T-helper 1 cell (primary cell): ENCODE measurements at regions not wholly inside any gene's neighbourhood (a gene's known extent, or its start where the extent isn't known, plus 50 kb on each side); places are given as distances from the start of the nearest gene placed in this dataset.

ENCODE experiments used
- DNase-seq, 5 donors: peaks; one replicate each; pipeline ENCODE4 v3.0.0-alpha.2; 2012 to 2020

DNA sequence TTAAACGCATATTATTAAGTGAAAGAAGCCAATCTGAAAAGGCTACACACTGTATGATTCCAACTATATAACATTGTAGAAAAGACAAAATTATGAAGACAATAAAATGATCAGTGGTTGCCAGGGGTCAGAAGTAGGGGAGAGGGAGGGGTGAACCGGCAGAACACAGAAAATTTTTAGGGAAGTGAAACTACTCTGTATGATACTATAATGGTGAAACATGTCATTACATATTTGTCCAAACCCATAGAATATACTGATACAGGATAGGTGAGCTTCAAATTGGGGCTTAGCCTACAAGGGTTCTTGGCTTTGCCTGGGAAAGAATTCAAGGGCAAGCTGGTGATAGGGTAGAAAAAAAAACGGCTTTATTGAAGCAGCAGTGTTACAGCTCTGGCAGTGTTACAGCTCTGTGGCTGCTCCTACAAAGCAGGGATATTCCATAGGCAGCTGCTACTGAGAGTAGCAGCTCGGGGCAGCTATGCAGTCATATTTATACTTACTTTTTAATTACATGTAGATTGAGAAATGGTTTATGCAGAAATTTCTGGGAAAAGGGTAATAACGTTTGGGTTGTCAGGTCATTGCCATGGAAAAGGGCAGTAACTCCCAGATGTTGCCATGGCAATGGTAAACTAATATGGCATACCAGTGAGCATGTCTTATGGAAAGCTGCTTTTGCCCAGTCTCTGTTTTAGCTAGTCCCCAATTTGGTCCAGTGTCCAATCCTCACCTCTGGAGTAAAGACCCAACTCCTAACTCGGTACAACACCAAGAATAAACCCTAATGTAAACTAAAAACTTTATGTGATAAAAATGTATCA, 125.1 kb upstream of the SLC25A36 start:
- no peak for DNase-seq

GRCh38 chr3:140821493-140821892, 120.1 kb upstream of the SLC25A36 start:
- DNase-seq, result no peak

GRCh38 chr3:140822401-140823047, 119.1 kb upstream of the SLC25A36 start:
- no peak for DNase-seq

GRCh38 chr3:140823106-140823505, 118.5 kb upstream of the SLC25A36 start:
- DNase-seq, result no peak

GRCh38 chr3:140827894-140828293, 113.7 kb upstream of the SLC25A36 start:
- DNase-seq, result no peak

DNA sequence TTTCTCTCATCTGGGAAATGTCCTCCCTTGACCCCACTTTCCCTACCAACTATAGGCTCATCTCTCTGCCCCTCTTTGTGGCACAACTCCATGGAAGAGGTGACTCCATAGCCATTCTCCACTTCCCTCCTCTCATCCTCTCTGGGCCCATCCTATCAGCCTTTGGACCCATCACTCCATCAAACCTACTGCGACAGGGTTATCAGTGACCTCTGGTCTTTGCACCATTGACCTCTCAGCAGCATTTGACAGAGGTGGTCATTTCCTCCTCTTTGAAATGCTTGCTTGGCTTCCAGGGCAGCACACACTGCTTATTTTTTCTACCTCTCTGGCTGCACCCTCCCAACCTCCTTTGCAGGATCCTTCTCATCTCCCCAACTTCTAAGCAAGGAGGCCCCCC, 113.1 kb upstream of the SLC25A36 start:
- DNase-seq, result no peak

DNA sequence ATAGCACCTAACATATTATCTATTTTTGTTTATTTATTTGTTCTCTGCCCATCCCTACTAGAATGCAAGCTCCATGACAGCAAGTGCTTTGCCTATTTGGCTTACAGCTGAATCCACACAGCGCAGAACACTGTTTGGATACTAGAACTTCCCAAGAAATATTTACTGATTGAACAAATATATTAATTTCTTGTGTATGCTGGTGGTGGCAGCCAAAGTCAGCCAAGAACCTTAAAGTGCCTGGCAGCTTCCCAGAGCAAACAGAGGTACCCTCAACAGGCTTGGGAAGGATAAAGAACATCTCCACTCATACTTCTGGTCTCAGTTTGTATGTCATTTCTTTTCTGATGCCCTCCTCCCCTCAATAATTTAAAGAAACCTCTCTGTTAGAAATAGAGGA, 111.8 kb upstream of the SLC25A36 start:
- no peak for DNase-seq

- no peak for DNase-seq
These were observed 111.2 kb upstream of the SLC25A36 start for GRCh38 chr3:140830391-140830790.

GRCh38 chr3:140832883-140833282, 108.8 kb upstream of the SLC25A36 start:
- peak in 1 of 5 donors; percentile 3 for DNase-seq

- DNase-seq, result no peak
These were observed 107.2 kb upstream of the SLC25A36 start for GRCh38 chr3:140834266-140835037.

DNA sequence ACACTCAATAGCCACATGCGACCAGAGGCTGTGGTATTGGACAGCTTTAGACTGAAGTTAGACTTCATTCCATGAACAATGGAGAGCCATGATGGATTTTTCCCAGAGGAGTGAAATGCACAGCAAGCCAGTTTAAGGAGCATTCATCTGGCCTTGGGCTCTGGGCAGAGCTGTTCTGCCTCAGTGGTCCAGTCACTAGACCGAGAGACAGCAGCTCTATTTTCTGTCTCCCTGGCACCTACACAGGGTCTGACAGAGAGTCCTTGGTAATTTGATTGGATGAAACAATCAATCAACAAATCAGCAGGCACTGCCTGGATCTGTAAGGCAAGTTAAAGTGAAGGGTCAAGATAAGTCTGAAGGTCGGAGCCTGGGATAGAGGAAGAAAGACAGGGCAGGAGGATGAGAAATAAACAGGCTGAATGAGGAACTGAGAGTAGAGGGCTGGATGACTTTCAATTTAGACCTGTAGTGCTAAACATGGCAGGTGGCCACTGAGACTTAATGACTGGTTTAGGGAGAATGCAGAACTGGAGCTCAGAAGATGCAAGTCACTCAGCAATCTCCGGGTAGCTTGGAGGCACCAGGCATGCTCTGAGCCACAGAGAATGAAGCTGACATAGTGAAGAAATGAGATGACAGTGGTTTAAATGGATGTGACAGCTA, 98.5 kb upstream of the SLC25A36 start:
- DNase-seq, result no peak

- DNase-seq, result no peak
These were observed 98.0 kb upstream of the SLC25A36 start for GRCh38 chr3:140843656-140844055.

DNA sequence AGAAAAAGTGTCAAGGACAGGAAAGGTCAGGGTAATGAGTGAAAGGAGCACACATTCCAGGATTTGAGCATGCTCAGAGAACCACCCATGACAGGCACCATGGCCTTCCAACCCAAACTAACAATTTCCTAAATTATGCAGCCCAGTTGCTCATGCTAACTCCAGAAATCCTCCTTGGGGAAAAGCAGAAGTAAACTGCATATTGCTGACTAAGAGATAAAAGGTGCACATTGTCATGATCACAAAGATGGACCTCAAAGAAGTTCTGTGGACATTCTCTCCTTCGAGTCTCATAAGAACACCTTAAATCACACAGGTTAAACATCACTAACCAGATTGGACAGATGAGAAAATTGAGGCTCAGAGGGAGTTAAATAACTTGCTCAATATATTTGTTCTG, 97.6 kb upstream of the SLC25A36 start:
- DNase-seq, result no peak

- no peak for DNase-seq
These were observed 95.8 kb upstream of the SLC25A36 start for GRCh38 chr3:140845882-140846281.

DNA sequence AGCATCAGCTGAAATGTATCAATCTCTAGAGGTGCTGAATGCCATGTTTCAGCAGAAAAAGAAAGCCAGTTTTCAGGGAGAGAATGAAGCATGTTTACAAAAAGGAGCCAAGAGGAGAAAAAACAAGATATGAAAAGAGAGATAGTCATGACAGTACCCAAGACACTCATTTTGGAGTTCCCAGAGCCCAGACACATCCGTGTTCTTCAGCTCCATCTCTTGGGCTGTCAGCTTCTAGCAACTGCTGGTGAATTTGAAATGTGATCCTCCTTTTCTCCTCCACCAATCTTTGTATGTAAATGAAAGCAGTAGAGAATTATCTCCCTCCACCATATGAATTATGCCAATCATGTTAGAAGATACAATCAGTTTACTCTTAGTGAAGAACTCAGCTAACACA, 93.0 kb upstream of the SLC25A36 start:
- no peak for DNase-seq

DNA sequence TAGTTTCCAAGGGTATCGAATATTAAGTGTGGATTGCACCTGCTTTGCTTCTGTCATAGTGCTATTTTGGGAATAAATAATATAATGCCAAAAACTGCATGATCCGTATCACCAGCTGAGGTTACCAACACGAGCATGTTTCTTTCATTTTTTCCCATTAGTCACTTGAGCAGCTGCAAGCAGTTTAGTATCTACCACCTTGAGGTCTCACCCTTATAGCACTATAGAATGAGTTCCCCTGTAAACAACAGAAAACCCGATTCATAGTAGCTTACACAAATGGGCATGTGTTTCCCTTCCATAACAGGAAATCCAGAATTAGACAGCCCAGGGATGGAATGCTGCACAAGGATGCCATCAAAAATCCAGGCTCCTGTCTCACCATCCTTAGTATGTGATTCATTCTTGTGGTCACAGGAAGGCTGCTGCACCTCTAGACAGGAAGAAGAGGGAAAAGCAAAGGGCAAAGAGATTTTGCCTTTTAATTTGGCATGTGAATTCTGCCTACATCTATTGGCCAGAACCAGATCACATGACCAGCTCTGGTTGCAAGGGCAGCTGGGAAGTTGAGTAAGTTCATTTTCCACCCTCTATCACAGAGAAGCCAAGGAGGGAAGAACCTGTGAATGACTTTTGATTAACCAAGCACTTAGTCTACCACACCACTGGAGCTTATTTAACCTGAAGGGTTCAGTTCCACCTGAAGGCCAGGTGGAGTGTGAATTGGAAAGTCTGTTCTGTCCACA, 91.3 kb upstream of the SLC25A36 start:
- no peak for DNase-seq

DNA sequence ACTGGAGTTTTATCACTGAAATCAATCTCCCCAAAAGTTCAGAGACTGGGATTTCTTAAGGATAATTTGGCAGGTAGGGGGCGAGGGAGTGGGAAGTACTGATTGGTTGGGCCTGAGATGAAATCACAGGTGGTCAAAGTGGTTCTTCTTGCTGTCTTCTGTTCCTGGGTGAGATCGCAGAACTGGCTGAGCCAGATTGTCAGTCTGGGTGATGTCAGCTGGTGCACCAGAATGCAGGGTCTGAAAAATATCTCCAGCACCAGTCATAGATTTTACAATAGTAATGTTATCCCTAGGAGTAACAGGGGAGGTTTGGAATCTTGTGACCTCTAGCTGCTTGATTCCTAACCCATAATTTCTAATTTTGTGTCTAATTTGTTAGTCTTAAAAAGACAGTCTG, 86.7 kb upstream of the SLC25A36 start:
- no peak for DNase-seq

GRCh38 chr3:140856905-140857304, 84.7 kb upstream of the SLC25A36 start:
- no peak for DNase-seq

DNA sequence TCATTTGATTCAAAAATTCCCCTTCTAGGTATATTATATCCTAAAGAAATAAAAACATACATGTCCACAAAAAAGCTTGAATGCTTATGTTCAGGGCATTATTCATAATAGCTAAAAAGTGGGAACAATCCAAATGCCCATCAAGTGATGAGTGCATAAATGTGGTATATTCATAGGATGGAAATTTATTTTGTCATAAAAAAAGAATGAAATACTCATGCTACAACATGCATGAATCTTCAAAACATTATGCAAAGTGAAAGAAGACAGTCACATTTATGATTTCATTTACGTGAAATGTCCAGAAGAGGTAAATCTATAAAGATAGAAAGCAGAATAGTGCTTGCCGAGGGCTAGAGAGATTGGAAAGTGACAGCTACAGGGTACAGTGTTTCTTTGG, 83.6 kb upstream of the SLC25A36 start:
- no peak for DNase-seq

DNA sequence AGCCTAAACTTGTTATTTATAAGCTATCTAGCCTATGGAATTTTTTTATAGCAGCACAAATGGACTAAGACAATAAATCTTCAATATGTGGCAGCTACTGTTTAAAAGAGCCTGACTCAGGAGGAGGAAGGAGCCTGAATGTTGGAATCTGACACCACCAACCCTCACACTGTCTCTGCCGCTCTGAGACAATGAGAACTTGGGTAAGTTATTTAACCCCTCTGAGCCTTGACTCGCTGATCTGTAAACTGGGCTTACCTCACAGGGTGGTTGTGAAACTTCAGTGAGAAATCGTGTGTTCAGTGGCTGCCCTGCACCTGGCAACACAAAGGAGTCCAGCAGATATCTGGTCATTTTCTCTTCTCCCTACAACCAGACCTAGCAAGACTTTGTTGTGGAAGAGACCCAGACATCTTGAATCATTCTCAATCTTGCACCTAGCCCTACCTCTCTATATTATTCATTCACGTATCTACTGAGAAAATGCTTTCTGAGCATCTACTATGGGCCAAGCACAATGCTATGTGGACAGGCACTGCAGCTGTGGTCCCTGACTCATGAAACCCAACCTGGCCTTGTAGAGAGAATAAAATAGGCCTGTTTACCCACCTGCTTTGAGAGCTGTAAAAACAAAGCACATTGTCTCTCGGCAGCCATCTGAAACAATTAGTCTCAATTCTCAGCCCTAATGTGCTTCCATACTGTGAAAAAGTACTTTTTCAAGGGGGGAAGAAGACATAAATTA, 81.9 kb upstream of the SLC25A36 start:
- DNase-seq, result no peak

DNA sequence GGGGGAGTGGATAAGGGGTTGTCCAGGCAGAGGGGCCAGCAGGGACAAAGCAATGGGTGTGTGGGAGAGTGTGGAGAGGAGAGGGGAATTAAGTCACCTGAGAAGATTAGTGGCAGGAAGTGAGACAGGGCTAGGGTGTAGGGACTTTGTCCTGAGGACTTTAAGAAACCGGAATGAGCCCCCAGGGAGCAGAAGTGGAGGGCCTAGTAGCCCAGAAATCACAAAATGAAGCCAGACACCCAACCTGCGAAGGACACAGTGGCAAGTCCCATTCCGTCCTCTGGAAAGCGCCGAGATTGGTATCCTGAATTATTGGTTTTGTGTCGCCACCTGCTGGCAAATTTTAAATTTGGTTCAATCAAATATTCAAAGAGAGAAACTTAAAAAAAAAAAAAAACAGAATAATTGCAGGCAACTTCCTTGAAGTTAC, 78.0 kb upstream of the SLC25A36 start:
- peak in 2 of 5 donors; percentile 18 to 35 for DNase-seq

GRCh38 chr3:140870351-140870750, 71.3 kb upstream of the SLC25A36 start:
- DNase-seq, result no peak
